ENCODE measurements at regions not wholly inside any gene's neighbourhood (a gene's known extent, or its start where the extent isn't known, plus 50 kb on each side); places are given as distances from the start of the nearest gene placed in this dataset.

- TF ChIP-seq TAF1 (conservative IDR thresholded peaks at IDR 0.05) (no peak), CTCF (IDR thresholded peaks at IDR 0.05; ENCODE audit: low read depth, low read length, missing input control) (no peak), RXRA (IDR thresholded peaks at IDR 0.05) (no peak), EGR1 (IDR thresholded peaks at IDR 0.05; ENCODE audit: low read depth in 2 of 2) (no peak), HNF4G (IDR thresholded peaks at IDR 0.05) (no peak), MAX (IDR thresholded peaks at IDR 0.05) (no peak), ATF3 (IDR thresholded peaks at IDR 0.05) (no peak)
Observed at GRCh38 chr3:13937131-13937530, 57.3 kb upstream of the WNT7A start.
